ENCODE measurements at regions not wholly inside any gene's neighbourhood (a gene's known extent, or its start where the extent isn't known, plus 50 kb on each side); places are given as distances from the start of the nearest gene placed in this dataset.

DNA sequence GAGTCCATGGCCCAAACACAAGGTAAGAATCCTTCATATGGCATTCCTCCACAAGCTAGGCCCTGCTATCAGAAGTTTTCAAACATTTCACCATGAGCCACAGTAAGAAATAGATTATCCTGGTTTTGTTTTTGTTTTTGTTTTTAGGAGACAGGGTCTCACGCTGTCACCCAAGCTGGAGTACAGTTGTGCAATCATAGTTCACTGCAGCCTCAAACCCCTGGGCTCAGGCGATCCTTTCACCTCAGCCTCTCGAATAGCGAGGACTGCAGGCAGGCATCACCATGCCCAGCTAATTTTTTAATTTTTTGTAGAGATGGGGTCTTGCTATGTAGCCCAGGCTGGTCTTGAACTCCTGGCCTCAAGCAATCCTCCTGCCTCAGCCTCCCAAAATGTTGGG is 218.8 kb downstream of the TOMM20 start:
- TF ChIP-seq, protein P1, sequence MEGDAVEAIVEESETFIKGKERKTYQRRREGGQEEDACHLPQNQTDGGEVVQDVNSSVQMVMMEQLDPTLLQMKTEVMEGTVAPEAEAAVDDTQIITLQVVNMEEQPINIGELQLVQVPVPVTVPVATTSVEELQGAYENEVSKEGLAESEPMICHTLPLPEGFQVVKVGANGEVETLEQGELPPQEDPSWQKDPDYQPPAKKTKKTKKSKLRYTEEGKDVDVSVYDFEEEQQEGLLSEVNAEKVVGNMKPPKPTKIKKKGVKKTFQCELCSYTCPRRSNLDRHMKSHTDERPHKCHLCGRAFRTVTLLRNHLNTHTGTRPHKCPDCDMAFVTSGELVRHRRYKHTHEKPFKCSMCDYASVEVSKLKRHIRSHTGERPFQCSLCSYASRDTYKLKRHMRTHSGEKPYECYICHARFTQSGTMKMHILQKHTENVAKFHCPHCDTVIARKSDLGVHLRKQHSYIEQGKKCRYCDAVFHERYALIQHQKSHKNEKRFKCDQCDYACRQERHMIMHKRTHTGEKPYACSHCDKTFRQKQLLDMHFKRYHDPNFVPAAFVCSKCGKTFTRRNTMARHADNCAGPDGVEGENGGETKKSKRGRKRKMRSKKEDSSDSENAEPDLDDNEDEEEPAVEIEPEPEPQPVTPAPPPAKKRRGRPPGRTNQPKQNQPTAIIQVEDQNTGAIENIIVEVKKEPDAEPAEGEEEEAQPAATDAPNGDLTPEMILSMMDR (IDR thresholded peaks at IDR 0.05): no peak
- no peak for TF ChIP-seq EZH2 (IDR thresholded peaks at IDR 0.05)

All from neural progenitor cell (in vitro differentiated cells).